Glutamatergic neuron (in vitro differentiated cells): ENCODE measurements at regions not wholly inside any gene's neighbourhood (a gene's known extent, or its start where the extent isn't known, plus 50 kb on each side); places are given as distances from the start of the nearest gene placed in this dataset.

ENCODE experiments used
- DNase-seq: peaks from one replicate; pipeline ENCODE4 v3.0.0; 2022
- H3K27ac Mint-ChIP-seq: one replicate; pipeline ENCODE4 v1.8.0; 2020; ENCODE audit warnings: mild to moderate bottlenecking, mixed read lengths, inconsistent platforms; ENCODE audit not compliant: unreplicated experiment
- H3K27me3 Mint-ChIP-seq: one replicate; pipeline ENCODE4 v1.8.0; 2020; ENCODE audit warnings: mild to moderate bottlenecking, moderate library complexity, mixed read lengths, inconsistent platforms; ENCODE audit not compliant: unreplicated experiment
- H3K36me3 Mint-ChIP-seq: one replicate; pipeline ENCODE4 v1.8.0; 2020; ENCODE audit warnings: mild to moderate bottlenecking, mixed read lengths, inconsistent platforms; ENCODE audit not compliant: unreplicated experiment
- H3K4me1 Mint-ChIP-seq: one replicate; pipeline ENCODE4 v1.8.0; 2020; ENCODE audit warnings: mild to moderate bottlenecking, low read depth, mixed read lengths, inconsistent platforms; ENCODE audit not compliant: unreplicated experiment
- H3K4me3 Mint-ChIP-seq: one replicate; pipeline ENCODE4 v1.8.0; 2020; ENCODE audit warnings: mild to moderate bottlenecking, mixed read lengths, inconsistent platforms; ENCODE audit not compliant: unreplicated experiment
- H3K9me3 Mint-ChIP-seq: one replicate; pipeline ENCODE4 v1.8.0; 2020; ENCODE audit warnings: mild to moderate bottlenecking, moderate library complexity, mixed read lengths, inconsistent platforms; ENCODE audit not compliant: unreplicated experiment
- CTCF ChIP-seq: fragments of 200-600 bp; sonication (generic); IDR thresholded peaks from one replicate; pipeline ENCODE4 v1.5.0; 2021; ENCODE audit not compliant: partially characterized antibody, unreplicated experiment

- no peaks in the 10 kb centered on the region for H3K27me3 Mint-ChIP-seq
These were observed 546.5 kb downstream of the EDEM1 start for GRCh38 chr3:5733995-5734394.

GRCh38 chr3:5735896-5736295 is 548.4 kb downstream of the EDEM1 start:
- H3K4me1 Mint-ChIP-seq: no peaks in the 10 kb centered on the region
- TF ChIP-seq CTCF: no peak
- no peaks in the 10 kb centered on the region for H3K27me3 Mint-ChIP-seq

More at GRCh38 chr3:5733995-5734394, 546.5 kb downstream of the EDEM1 start:
- DNase-seq: no peak
- no peak for TF ChIP-seq CTCF
- Mint-ChIP-seq H3K4me3 (no peak overlapping the region), H3K36me3 (no peaks in the 10 kb centered on the region), H3K4me1 (no peaks in the 10 kb centered on the region), H3K9me3 (no peaks in the 10 kb centered on the region), H3K27ac (no peak overlapping the region)

GRCh38 chr3:5739299-5739935 is 551.9 kb downstream of the EDEM1 start:
- no peaks in the 10 kb centered on the region for H3K9me3 Mint-ChIP-seq
- no peaks in the 10 kb centered on the region for H3K4me1 Mint-ChIP-seq
- no peaks in the 10 kb centered on the region for H3K36me3 Mint-ChIP-seq
- H3K4me3 Mint-ChIP-seq: no peak overlapping the region
- no peak for DNase-seq
- no peaks in the 10 kb centered on the region for H3K27me3 Mint-ChIP-seq
- H3K27ac Mint-ChIP-seq: no peak overlapping the region
- no peak for TF ChIP-seq CTCF

More at GRCh38 chr3:5735896-5736295, 548.4 kb downstream of the EDEM1 start:
- Mint-ChIP-seq H3K36me3 (no peaks in the 10 kb centered on the region), H3K27ac (no peak overlapping the region), H3K4me3 (no peak overlapping the region), H3K9me3 (no peaks in the 10 kb centered on the region)
- DNase-seq: no peak

GRCh38 chr3:5739949-5740348 is 552.4 kb downstream of the EDEM1 start:
- H3K9me3 Mint-ChIP-seq: no peaks in the 10 kb centered on the region

More at GRCh38 chr3:5739949-5740348, 552.4 kb downstream of the EDEM1 start:
- TF ChIP-seq CTCF: no peak
- H3K27me3 Mint-ChIP-seq: no peaks in the 10 kb centered on the region
- no peak overlapping the region for H3K27ac Mint-ChIP-seq
- H3K36me3 Mint-ChIP-seq: no peaks in the 10 kb centered on the region
- H3K4me3 Mint-ChIP-seq: no peak overlapping the region
- no peak for DNase-seq
- no peaks in the 10 kb centered on the region for H3K4me1 Mint-ChIP-seq
